Uterus (tissue), 3 donors: ENCODE measurements at regions not wholly inside any gene's neighbourhood (a gene's known extent, or its start where the extent isn't known, plus 50 kb on each side); places are given as distances from the start of the nearest gene placed in this dataset.

Experiments
- DNase-seq, 2 donors: peaks; one replicate each; pipeline ENCODE4 v3.0.0-alpha.2; 2019 to 2020
- H3K27ac ChIP-seq, 2 donors: fragments of 200-600 bp; sonication (generic); 1 replicate in 1 of 2; 2 replicates in 1 of 2; pipeline ENCODE4 v1.5.1; 2016 to 2018
- H3K27me3 ChIP-seq, 2 donors: fragments of 200-600 bp; sonication (generic); one replicate each; pipeline ENCODE4 v1.5.1; 2018 to 2019; ENCODE audit warnings: control low read depth in 1 of 2
- H3K36me3 ChIP-seq, 2 donors: fragments of 200-600 bp; sonication (generic); one replicate each; pipeline ENCODE4 v1.5.1; 2019; ENCODE audit warnings: control low read depth in 1 of 2
- H3K4me1 ChIP-seq, 2 donors: fragments of 200-600 bp; sonication (generic); one replicate each; pipeline ENCODE4 v1.5.1; 2018 to 2019; ENCODE audit warnings: control low read depth in 1 of 2
- H3K4me3 ChIP-seq, 2 donors: fragments of 200-600 bp; sonication (generic); 1 replicate in 1 of 2; 2 replicates in 1 of 2; pipeline ENCODE4 v1.5.1; 2018 to 2019; ENCODE audit warnings: mild to moderate bottlenecking in 1 of 2
- H3K9me3 ChIP-seq, 2 donors: fragments of 200-600 bp; sonication (generic); one replicate each; pipeline ENCODE4 v1.5.1; 2019; ENCODE audit warnings: control low read depth in 1 of 2
- POLR2A ChIP-seq, 2 donors: fragments of 450-650 bp; IDR thresholded peaks; one replicate each; pipeline ENCODE4 v1.6.1; 2016; ENCODE audit warnings: antibody characterized with exemption in 2 of 2, mild to moderate bottlenecking in 1 of 2, moderate library complexity in 1 of 2
- intact Hi-C: fragments of 100-400 bp; cut with DNase I; formaldehyde crosslinking; loops from one replicate; pipeline ENCODE4 v1.15.1; 2023; ENCODE audit warnings: low total_unique reads
- TF ChIP-seq, protein P1 (sequence below), 4 experiments: fragments of 200-600 bp in 2 of 4; fragments of 450-650 bp in 2 of 4; sonication (generic) in 2 of 4; IDR thresholded peaks; one replicate each; pipeline ENCODE4 v1.5.1; 2016 to 2019; ENCODE audit warnings: antibody characterized with exemption in 4 of 4, mild to moderate bottlenecking in 2 of 4, moderate library complexity in 1 of 4
- donor health status: DM: yes; HTN: yes; CAD: no.

GRCh38 chr10:124339119-124340032, 79.3 kb downstream of the OAT start:
- H3K27ac ChIP-seq, result no peak overlapping the region
- no peaks in the 10 kb centered on the region for H3K4me1 ChIP-seq
- no peak overlapping the region for H3K4me3 ChIP-seq
- TF ChIP-seq, protein P1, sequence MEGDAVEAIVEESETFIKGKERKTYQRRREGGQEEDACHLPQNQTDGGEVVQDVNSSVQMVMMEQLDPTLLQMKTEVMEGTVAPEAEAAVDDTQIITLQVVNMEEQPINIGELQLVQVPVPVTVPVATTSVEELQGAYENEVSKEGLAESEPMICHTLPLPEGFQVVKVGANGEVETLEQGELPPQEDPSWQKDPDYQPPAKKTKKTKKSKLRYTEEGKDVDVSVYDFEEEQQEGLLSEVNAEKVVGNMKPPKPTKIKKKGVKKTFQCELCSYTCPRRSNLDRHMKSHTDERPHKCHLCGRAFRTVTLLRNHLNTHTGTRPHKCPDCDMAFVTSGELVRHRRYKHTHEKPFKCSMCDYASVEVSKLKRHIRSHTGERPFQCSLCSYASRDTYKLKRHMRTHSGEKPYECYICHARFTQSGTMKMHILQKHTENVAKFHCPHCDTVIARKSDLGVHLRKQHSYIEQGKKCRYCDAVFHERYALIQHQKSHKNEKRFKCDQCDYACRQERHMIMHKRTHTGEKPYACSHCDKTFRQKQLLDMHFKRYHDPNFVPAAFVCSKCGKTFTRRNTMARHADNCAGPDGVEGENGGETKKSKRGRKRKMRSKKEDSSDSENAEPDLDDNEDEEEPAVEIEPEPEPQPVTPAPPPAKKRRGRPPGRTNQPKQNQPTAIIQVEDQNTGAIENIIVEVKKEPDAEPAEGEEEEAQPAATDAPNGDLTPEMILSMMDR (IDR thresholded peaks at IDR 0.05), result no peak
- TF ChIP-seq POLR2A (IDR thresholded peaks at IDR 0.05), result no peak
- H3K9me3 ChIP-seq, result no peaks in the 10 kb centered on the region
- intact Hi-C loops, result no loop called here
- no peak for DNase-seq
- no peaks in the 10 kb centered on the region for H3K36me3 ChIP-seq
- H3K27me3 ChIP-seq, result no peaks in the 10 kb centered on the region

DNA sequence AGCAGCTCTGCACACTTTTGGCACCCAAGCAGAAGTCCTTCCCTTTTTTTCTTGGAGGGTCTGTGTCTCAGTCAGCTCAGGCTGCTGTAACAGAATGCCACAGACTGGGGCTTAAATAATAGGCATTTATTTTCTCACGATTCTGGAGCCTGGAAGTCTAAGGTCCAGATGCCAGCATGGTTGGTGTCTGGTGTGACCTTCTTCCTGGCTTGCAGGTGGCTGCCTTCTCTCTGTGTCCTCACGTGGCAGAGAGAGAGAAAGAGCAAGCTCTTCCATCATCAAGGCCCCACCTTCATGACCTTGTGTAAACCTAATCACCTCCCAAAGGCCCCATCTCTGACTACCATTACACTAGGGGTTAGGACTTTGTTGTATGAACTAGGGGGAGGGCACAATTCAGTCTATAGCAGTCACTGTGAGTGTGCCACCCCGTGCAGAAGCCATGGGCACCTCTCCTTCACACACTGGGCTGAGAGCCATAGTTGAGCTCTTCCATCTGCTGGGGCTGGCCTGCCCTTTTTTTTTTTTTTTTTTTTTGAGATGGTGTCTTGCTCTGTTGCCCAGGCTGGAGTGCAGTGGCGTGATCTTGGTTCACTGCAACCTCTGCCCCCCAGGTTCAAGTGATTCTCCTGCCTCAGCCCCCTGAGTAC, 80.3 kb downstream of the OAT start:
- Histone ChIP-seq H3K4me3 (no peak overlapping the region), H3K9me3 (no peaks in the 10 kb centered on the region), H3K4me1 (no peaks in the 10 kb centered on the region), H3K36me3 (no peaks in the 10 kb centered on the region), H3K27ac (no peak overlapping the region), H3K27me3 (no peaks in the 10 kb centered on the region)
- no peak for DNase-seq
- TF ChIP-seq POLR2A (IDR thresholded peaks at IDR 0.05), result no peak
- intact Hi-C loops, result no loop called here

DNA sequence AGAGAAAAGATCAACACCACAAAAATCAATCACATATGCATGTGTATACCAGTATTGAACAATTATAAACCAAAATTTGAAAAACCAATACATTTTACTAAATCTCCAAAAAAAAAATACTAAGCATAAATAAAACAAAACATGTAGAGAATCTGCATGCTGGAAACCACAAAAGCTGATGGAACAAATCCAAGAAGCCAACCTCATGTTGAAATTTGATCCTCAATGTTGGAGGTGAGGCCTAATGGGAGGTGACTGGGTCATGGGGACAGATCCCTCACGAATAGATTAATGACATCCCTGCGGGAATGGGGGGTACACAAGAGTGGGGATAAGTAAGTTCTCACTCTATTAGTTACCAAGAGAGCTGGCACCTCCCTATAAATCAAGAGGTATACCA, 82.5 kb downstream of the OAT start:
- no peak for TF ChIP-seq POLR2A (IDR thresholded peaks at IDR 0.05)
- TF ChIP-seq, protein P1 (IDR thresholded peaks at IDR 0.05), result no peak
- Histone ChIP-seq H3K9me3 (no peaks in the 10 kb centered on the region), H3K4me3 (no peak overlapping the region), H3K4me1 (no peaks in the 10 kb centered on the region), H3K36me3 (no peaks in the 10 kb centered on the region), H3K27me3 (no peaks in the 10 kb centered on the region), H3K27ac (no peak overlapping the region)
- no peak for DNase-seq
- intact Hi-C loops, result no loop called here

GRCh38 chr10:124333931-124334330, 84.8 kb downstream of the OAT start:
- Histone ChIP-seq H3K4me1 (no peaks in the 10 kb centered on the region), H3K9me3 (no peaks in the 10 kb centered on the region), H3K36me3 (no peaks in the 10 kb centered on the region), H3K4me3 (no peak overlapping the region), H3K27me3 (no peaks in the 10 kb centered on the region), H3K27ac (no peak overlapping the region)
- intact Hi-C loops, result no loop called here
- DNase-seq, result no peak
- TF ChIP-seq, protein P1 (IDR thresholded peaks at IDR 0.05), result no peak
- no peak for TF ChIP-seq POLR2A (IDR thresholded peaks at IDR 0.05)

- H3K9me3 ChIP-seq, result no peaks in the 10 kb centered on the region
- H3K27ac ChIP-seq, result no peak overlapping the region
- TF ChIP-seq, protein P1 (IDR thresholded peaks at IDR 0.05), result no peak
- no peak for TF ChIP-seq POLR2A (IDR thresholded peaks at IDR 0.05)
- no peak for DNase-seq
- no peak overlapping the region for H3K4me3 ChIP-seq
- H3K36me3 ChIP-seq, result no peaks in the 10 kb centered on the region
- H3K4me1 ChIP-seq, result no peaks in the 10 kb centered on the region
- H3K27me3 ChIP-seq, result no peaks in the 10 kb centered on the region
- intact Hi-C loops, result no loop called here
These were observed 86.3 kb downstream of the OAT start for GRCh38 chr10:124332426-124332825.
